Calu3 (cell line): ENCODE measurements at regions not wholly inside any gene's neighbourhood (a gene's known extent, or its start where the extent isn't known, plus 50 kb on each side); places are given as distances from the start of the nearest gene placed in this dataset.

Source experiments
- BruUV-seq: library from RNA; stranded (reverse); fragments of 400-500 nt; replicated peaks from 2 replicates; lab custom pipeline; 2021; lab: Mats Ljungman, UMichigan
- CTCF ChIA-PET: fragments of 300-600 bp; sonication (Branson Sonifier 250); formaldehyde crosslinking; loops from one replicate; lab custom pipeline; 2022; ENCODE audit warnings: antibody characterized with exemption; lab: Charles Lee
- DNase-seq: peaks from one replicate; pipeline ENCODE4 v3.0.0; 2022
- H3K27ac Mint-ChIP-seq: one replicate; pipeline ENCODE4 v1.8.0; 2022; ENCODE audit warnings: mixed read lengths; ENCODE audit not compliant: unreplicated experiment
- H3K27me3 Mint-ChIP-seq: one replicate; pipeline ENCODE4 v1.8.0; 2022; ENCODE audit warnings: mixed read lengths; ENCODE audit not compliant: unreplicated experiment
- H3K36me3 Mint-ChIP-seq: one replicate; pipeline ENCODE4 v1.8.0; 2022; ENCODE audit warnings: mild to moderate bottlenecking, moderate library complexity, mixed read lengths; ENCODE audit not compliant: insufficient read depth, unreplicated experiment
- H3K4me1 Mint-ChIP-seq: one replicate; pipeline ENCODE4 v1.8.0; 2022; ENCODE audit warnings: mild to moderate bottlenecking, low read depth, mixed read lengths; ENCODE audit not compliant: unreplicated experiment
- H3K4me3 Mint-ChIP-seq: one replicate; pipeline ENCODE4 v1.8.0; 2022; ENCODE audit warnings: mild to moderate bottlenecking, low read depth, moderate library complexity, mixed read lengths; ENCODE audit not compliant: unreplicated experiment
- H3K9me3 Mint-ChIP-seq: one replicate; pipeline ENCODE4 v1.8.0; 2022; ENCODE audit warnings: low read depth, mixed read lengths; ENCODE audit not compliant: unreplicated experiment
- CTCF ChIP-seq: fragments of 200-600 bp; IDR thresholded peaks from one replicate; pipeline ENCODE4 v1.8.0; 2022; ENCODE audit warnings: antibody characterized with exemption; ENCODE audit not compliant: unreplicated experiment
- intact Hi-C: fragments of 100-400 bp; cut with micrococcal nuclease; formaldehyde crosslinking; loops from one replicate; pipeline ENCODE4 v1.10.0; 2022; ENCODE audit not compliant: unreplicated experiment

GRCh38 chr1:244283772-244284171, 167.9 kb downstream of the ADSS2 start:
- Mint-ChIP-seq H3K27me3 (no peaks in the 10 kb centered on the region), H3K36me3 (no peaks in the 10 kb centered on the region), H3K27ac (no peak overlapping the region), H3K9me3 (no peaks in the 10 kb centered on the region), H3K4me3 (no peak overlapping the region), H3K4me1 (no peaks in the 10 kb centered on the region)
- TF ChIP-seq CTCF, result no peak
- no peak for DNase-seq
- CTCF ChIA-PET, result no interaction called here
- intact Hi-C loops, result no loop called here
- BruUV-seq, result no TSS peak

- no TSS peak for BruUV-seq
- Mint-ChIP-seq H3K36me3 (no peaks in the 10 kb centered on the region), H3K27me3 (no peaks in the 10 kb centered on the region), H3K27ac (no peak overlapping the region), H3K4me1 (no peaks in the 10 kb centered on the region), H3K4me3 (no peak overlapping the region), H3K9me3 (no peaks in the 10 kb centered on the region)
- no peak for DNase-seq
- TF ChIP-seq CTCF, result no peak
- intact Hi-C loops, result no loop called here
- CTCF ChIA-PET, result no interaction called here
Measured at GRCh38 chr1:244284641-244285156, 167.0 kb downstream of the ADSS2 start.

- no peaks in the 10 kb centered on the region for H3K9me3 Mint-ChIP-seq
- no peak overlapping the region for H3K4me3 Mint-ChIP-seq
- intact Hi-C loops, result no loop called here
- DNase-seq, result no peak
- CTCF ChIA-PET, result interaction anchor here (0.8 to 1.3 kb wide), 2 partner anchors 9 to 13 kb away, joined by 3 read pairs; no protein-coding TSS in a partner anchor
- H3K27me3 Mint-ChIP-seq, result no peaks in the 10 kb centered on the region
- no peaks in the 10 kb centered on the region for H3K36me3 Mint-ChIP-seq
- H3K27ac Mint-ChIP-seq, result no peak overlapping the region
- BruUV-seq, result no TSS peak
- TF ChIP-seq CTCF, result no peak
- H3K4me1 Mint-ChIP-seq, result no peaks in the 10 kb centered on the region
Measured at GRCh38 chr1:244286341-244286740, 165.4 kb downstream of the ADSS2 start.

- DNase-seq, result no peak
- H3K4me3 Mint-ChIP-seq, result no peak overlapping the region
- H3K27me3 Mint-ChIP-seq, result no peaks in the 10 kb centered on the region
- no peaks in the 10 kb centered on the region for H3K4me1 Mint-ChIP-seq
- intact Hi-C loops, result no loop called here
- CTCF ChIA-PET, result interaction anchor here (1.6 kb wide), 1 partner anchor 12 kb away, joined by 5 read pairs; no protein-coding TSS in a partner anchor
- H3K9me3 Mint-ChIP-seq, result no peaks in the 10 kb centered on the region
- BruUV-seq, result no TSS peak
- no peaks in the 10 kb centered on the region for H3K36me3 Mint-ChIP-seq
- H3K27ac Mint-ChIP-seq, result no peak overlapping the region
- TF ChIP-seq CTCF, result no peak
Measured at GRCh38 chr1:244287726-244288125, 164.0 kb downstream of the ADSS2 start.
